D721Med (cell line): ENCODE measurements at regions not wholly inside any gene's neighbourhood (a gene's known extent, or its start where the extent isn't known, plus 50 kb on each side); places are given as distances from the start of the nearest gene placed in this dataset.
"Not testable (repeated sequence)": the region's sequence is repeated elsewhere in the genome, so short reads cannot be mapped to it uniquely, and the experiment has no call there.

Experiments
- DNase-seq: peaks from one replicate; pipeline ENCODE4 v3.0.0; 2011; ENCODE audit warnings: low spot score; ENCODE audit not compliant: insufficient read length
- FAIRE-seq: peaks from 2 replicates; lab custom pipeline; 2011; peaks lifted over from hg19 to GRCh38; lab: Jason Lieb, UNC
- CTCF ChIP-seq: IDR thresholded peaks from 2 replicates; pipeline ENCODE4 v1.5.1; 2012; ENCODE audit warnings: mild to moderate bottlenecking, control low read depth; ENCODE audit not compliant: insufficient read depth; ENCODE audit errors: missing control alignments

DNA sequence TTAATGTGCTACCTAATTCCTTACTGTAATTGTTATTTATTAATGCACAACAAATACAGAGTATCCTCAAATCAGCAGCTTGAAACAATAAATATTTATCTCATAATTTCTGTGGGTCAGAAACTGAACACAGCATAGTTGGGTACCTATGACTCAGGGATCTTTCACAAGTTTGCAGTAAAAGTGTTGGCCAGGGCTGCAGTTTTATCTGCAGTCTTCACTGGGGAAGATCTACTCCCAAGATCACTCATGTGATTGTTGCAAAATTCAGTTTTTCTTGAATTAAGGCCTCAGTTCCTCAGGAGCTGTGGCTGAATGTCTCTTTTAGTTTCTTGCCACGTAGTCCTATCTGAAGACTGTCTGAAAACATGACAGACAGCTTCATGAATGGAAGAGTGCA lies 237.8 kb downstream of the ZWINT start:
- no peak for TF ChIP-seq CTCF
- FAIRE-seq (no peak), DNase-seq (no peak)

DNA sequence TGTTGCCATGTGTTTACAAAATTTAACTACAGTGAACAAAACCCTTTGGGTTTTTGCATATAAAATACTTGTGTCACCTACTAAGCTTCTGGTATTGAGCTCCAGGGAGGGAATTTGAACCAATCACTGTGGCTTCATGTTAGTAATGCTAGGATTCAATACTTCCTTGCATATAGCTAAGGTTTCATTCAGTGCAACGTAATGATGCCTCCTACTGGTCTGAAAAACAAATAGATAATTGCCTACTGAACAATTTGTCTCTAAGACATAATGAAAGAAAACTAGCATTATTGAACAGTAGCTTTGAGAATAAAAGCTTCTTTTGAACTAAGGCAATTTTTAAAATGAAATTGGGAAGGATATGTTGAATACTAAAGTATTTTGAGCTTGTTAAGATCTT lies 244.4 kb downstream of the ZWINT start:
- peak; percentile 61 for FAIRE-seq
- no peak for DNase-seq
- TF ChIP-seq CTCF, result no peak

DNA sequence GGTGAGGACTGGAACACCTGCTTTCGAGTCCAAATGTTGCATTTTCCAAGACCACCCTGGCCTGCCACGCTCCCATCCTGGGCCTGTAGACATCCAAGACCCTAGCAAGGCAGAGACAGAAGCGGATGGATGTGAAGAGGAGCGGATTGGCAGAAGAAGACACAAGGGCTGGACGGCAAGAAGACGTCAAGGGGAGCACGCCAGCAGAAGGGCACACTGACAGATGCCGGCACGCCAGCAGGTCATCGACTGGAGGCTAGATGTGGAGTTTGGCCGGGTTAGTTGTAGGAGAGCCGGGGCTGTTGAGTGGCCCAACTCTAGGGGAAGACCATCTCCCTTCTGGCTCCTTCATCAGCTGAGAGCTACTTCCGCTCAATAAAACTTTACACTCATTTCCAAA lies 251.6 kb downstream of the ZWINT start:
- TF ChIP-seq CTCF, result no peak
- FAIRE-seq (no peak), DNase-seq (no peak)

- TF ChIP-seq CTCF, result no peak
- FAIRE-seq (no peak), DNase-seq (no peak)
Measured at GRCh38 chr10:56104923-56105322, 256.1 kb downstream of the ZWINT start.

DNA sequence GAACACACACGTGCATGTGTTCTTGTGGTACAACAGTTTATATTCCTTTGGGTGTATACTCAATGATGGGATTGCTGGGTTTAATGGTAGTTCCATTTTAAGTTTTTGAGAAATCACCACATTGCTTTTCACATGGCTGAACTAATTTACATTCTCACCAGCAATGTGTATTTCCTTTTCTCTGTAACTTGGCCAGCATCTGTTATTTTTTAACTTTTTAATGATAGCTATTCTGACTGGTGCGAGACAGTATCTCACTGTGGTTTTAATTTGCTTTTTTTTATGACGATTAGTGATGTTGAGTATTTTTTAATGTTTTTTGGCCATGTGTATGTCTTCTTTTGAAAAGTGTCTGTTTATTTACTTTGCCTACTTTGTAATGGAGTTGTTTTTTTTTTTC lies 256.6 kb downstream of the ZWINT start:
- TF ChIP-seq CTCF, result no peak
- FAIRE-seq, result no peak

GRCh38 chr10:56096226-56096517 lies 264.9 kb downstream of the ZWINT start:
- no peak for TF ChIP-seq CTCF
- FAIRE-seq (no peak), DNase-seq (no peak)

More for the DNA sequence above, 256.6 kb downstream of the ZWINT start:
- no peak for DNase-seq

DNA sequence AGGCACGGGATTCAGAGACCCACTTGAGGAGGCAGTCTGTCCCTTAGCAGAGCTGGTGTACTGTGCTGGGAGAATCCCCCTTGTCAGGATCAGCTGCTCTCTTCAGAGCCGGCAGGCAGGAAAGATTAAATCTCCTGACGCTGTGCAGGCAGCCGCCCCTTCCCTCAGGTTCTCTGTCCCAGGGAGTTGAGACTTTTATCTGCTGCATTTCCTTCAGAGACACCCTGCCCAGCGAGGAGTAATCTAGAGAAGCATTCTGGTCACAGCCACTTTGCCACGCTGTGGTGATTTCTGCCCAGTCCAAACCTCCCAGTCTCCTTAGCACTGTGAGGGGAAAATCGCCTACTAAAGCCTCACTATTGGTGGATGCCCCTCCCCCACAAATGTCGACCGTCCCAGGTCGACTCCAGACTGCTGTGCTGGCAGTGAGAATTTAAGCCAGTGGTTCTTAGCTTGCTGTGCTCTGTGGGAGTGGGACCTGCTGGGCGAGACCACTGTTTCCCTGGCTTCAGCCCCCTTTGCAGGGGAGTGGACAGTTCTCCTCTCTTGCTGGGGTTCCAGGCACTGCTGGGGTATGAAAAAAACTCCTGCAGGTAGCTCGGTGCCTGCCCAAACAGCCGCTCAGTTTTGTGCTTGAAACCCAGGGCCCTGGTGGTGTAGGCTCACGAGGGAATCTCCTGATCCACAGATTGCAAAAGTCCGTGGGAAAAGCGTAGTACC lies 265.4 kb downstream of the ZWINT start:
- TF ChIP-seq CTCF, result no peak
- DNase-seq (no peak), FAIRE-seq (no peak)

- not testable (repeated sequence) for DNase-seq, FAIRE-seq
Measured at GRCh38 chr10:56093645-56094044, 267.4 kb downstream of the ZWINT start.
